Keratinocyte (primary cell): ENCODE measurements at regions not wholly inside any gene's neighbourhood (a gene's known extent, or its start where the extent isn't known, plus 50 kb on each side); places are given as distances from the start of the nearest gene placed in this dataset.

Experiments
- DNase-seq: peaks from one replicate; pipeline ENCODE4 v3.0.0-alpha.2; 2011; ENCODE audit warnings: low read depth, missing footprints, low spot score
- FAIRE-seq: peaks from 2 replicates; lab custom pipeline; 2011; peaks lifted over from hg19 to GRCh38; lab: Jason Lieb, UNC
- H2AFZ ChIP-seq: 2 replicates; pipeline ENCODE4 v1.6.0; 2012; ENCODE audit warnings: low read length, control low read depth, inconsistent platforms; ENCODE audit not compliant: control insufficient read depth
- H3K27ac ChIP-seq: 2 replicates; pipeline ENCODE4 v1.5.1; 2011; ENCODE audit warnings: low read length; ENCODE audit not compliant: control insufficient read depth, insufficient read depth
- H3K27me3 ChIP-seq: 3 replicates; pipeline ENCODE4 v1.6.0; 2011; ENCODE audit warnings: low read length; ENCODE audit not compliant: control insufficient read depth, insufficient read depth; ENCODE audit errors: extremely low read depth
- H3K36me3 ChIP-seq, 2 experiments: 2 replicates in 1 of 2; 3 replicates in 1 of 2; pipeline ENCODE4 v1.5.1; 2011; ENCODE audit warnings: low read length in 2 of 2, mild to moderate bottlenecking in 1 of 2; ENCODE audit not compliant: control insufficient read depth in 2 of 2, insufficient read depth in 2 of 2; ENCODE audit errors: extremely low read depth in 1 of 2
- H3K4me1 ChIP-seq: 3 replicates; pipeline ENCODE4 v1.5.1; 2011; ENCODE audit warnings: low read length; ENCODE audit not compliant: control insufficient read depth, insufficient read depth; ENCODE audit errors: extremely low read depth
- H3K4me2 ChIP-seq: 3 replicates; pipeline ENCODE4 v1.6.0; 2011; ENCODE audit warnings: low read depth, low read length; ENCODE audit not compliant: control insufficient read depth, insufficient read depth; ENCODE audit errors: extremely low read depth
- H3K4me3 ChIP-seq, 3 experiments: fragments of 200-600 bp in 1 of 3; sonication (generic) in 1 of 3; 2 replicates in 2 of 3; 3 replicates in 1 of 3; pipeline ENCODE4 v1.5.1; 2011 to 2016; ENCODE audit warnings: low read length in 3 of 3, mild to moderate bottlenecking in 3 of 3, control low read depth in 2 of 3, inconsistent platforms in 1 of 3, low read depth in 1 of 3, mixed read lengths in 1 of 3, mixed run types in 1 of 3, moderate library complexity in 1 of 3; ENCODE audit not compliant: control insufficient read depth in 2 of 3, insufficient read depth in 2 of 3; ENCODE audit errors: extremely low read depth in 1 of 3
- H3K79me2 ChIP-seq: 2 replicates; pipeline ENCODE4 v1.6.0; 2012; ENCODE audit warnings: low read length; ENCODE audit not compliant: control insufficient read depth, insufficient read depth
- H3K9ac ChIP-seq: 3 replicates; pipeline ENCODE4 v1.6.0; 2011; ENCODE audit warnings: low read length; ENCODE audit not compliant: control insufficient read depth, insufficient read depth; ENCODE audit errors: extremely low read depth
- H3K9me1 ChIP-seq: 3 replicates; pipeline ENCODE4 v1.6.0; 2011; ENCODE audit warnings: low read length; ENCODE audit not compliant: control insufficient read depth, insufficient read depth; ENCODE audit errors: extremely low read depth
- H3K9me3 ChIP-seq: 2 replicates; pipeline ENCODE4 v1.5.1; 2012; ENCODE audit warnings: low read depth, low read length; ENCODE audit not compliant: control insufficient read depth
- H4K20me1 ChIP-seq: 3 replicates; pipeline ENCODE4 v1.6.0; 2011; ENCODE audit warnings: low read length; ENCODE audit not compliant: control insufficient read depth, insufficient read depth; ENCODE audit errors: extremely low read depth
- EZH2 ChIP-seq: IDR thresholded peaks from one replicate; pipeline ENCODE4 v1.6.1; 2012; ENCODE audit warnings: inconsistent platforms, mild to moderate bottlenecking, low read length, moderate library complexity
- dilution Hi-C: fragments of 300-500 bp; cut with MboI; formaldehyde crosslinking; loops from one replicate; pipeline ENCODE4 v1.7.0; 2020; ENCODE audit warnings: low sequenced_read_pairs; ENCODE audit not compliant: extremely low pct_ligation_motif_present
- TF ChIP-seq, protein P1 (sequence below), 3 experiments: IDR thresholded peaks in 1 of 3; conservative IDR thresholded peaks in 1 of 3; optimal IDR thresholded peaks in 1 of 3; 2 replicates in 2 of 3; 3 replicates in 1 of 3; pipeline versions ENCODE3 to v1.5.1; 2011; ENCODE audit warnings: low read length in 3 of 3, mild to moderate bottlenecking in 3 of 3, moderate library complexity in 2 of 3, control low read depth in 1 of 3, inconsistent platforms in 1 of 3; ENCODE audit not compliant: insufficient read depth in 2 of 3; ENCODE audit errors: extremely low read depth in 1 of 3

DNA sequence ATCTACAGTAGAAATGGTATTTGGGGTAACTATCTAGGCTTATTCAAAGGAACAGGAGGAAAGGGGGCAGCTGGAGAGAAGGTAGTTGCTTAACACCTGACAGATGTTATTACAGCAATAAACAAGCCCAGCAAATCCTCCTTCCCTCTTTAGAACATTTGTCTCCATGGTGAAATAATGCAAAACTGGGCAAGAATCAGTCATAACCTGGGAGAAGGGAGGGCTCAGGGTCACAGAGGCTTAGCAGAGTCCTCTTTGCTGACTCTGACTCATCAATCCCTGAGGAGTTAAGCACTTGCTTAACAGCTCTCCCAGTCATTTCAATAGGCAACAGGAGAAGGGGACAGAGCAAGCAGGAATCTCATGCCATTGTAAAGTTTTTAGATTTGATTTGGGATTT lies 230.3 kb downstream of the IBTK start:
- Histone ChIP-seq H3K79me2 (no peaks in the 10 kb centered on the region), H3K9ac (no peak overlapping the region), H3K27ac (peak overlapping the region; percentile 64), H2AFZ (no peak overlapping the region), H3K27me3 (no peaks in the 10 kb centered on the region), H3K4me2 (peak overlapping the region; percentile 47), H3K9me3 (no peaks in the 10 kb centered on the region), H3K4me3 (no peak overlapping the region), H3K4me1 (peaks cover 49% of the 10 kb centered on the region), H3K36me3 (no peaks in the 10 kb centered on the region), H3K9me1 (no peaks in the 10 kb centered on the region), H4K20me1 (no peaks in the 10 kb centered on the region)
- DNase-seq (no peak), FAIRE-seq (peak; percentile 78)
- TF ChIP-seq EZH2: no peak
- TF ChIP-seq, protein P1, sequence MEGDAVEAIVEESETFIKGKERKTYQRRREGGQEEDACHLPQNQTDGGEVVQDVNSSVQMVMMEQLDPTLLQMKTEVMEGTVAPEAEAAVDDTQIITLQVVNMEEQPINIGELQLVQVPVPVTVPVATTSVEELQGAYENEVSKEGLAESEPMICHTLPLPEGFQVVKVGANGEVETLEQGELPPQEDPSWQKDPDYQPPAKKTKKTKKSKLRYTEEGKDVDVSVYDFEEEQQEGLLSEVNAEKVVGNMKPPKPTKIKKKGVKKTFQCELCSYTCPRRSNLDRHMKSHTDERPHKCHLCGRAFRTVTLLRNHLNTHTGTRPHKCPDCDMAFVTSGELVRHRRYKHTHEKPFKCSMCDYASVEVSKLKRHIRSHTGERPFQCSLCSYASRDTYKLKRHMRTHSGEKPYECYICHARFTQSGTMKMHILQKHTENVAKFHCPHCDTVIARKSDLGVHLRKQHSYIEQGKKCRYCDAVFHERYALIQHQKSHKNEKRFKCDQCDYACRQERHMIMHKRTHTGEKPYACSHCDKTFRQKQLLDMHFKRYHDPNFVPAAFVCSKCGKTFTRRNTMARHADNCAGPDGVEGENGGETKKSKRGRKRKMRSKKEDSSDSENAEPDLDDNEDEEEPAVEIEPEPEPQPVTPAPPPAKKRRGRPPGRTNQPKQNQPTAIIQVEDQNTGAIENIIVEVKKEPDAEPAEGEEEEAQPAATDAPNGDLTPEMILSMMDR (optimal IDR thresholded peaks at IDR 0.05 in 1 of 3, IDR thresholded peaks at IDR 0.05 in 1 of 3, conservative IDR thresholded peaks at IDR 0.05 in 1 of 3; ENCODE audit: extremely low read depth in 1 of 3, insufficient read depth in 2 of 3, low read length in 3 of 3): no peak
- dilution Hi-C loops: no loop called here

DNA sequence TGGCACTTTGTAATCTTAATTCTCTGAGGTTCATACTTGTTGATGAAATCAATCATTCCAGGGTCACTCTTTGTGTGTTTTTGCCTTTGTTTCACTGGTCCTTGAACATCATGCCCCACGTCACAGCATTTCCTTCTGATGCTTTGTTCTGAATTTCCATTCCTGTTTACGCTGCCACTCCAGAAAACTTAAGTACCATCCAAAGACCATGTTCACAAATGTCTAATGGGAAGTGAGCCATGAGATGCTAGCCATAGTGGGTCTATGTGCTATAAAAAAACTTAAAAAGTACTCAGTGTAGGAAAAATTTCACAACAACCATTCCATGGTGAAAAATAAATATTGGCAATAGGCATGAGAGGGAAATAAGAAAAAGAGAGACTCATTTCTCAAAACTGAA lies 232.0 kb downstream of the IBTK start:
- FAIRE-seq (peak; percentile 32), DNase-seq (no peak)
- Histone ChIP-seq H3K27ac (peak overlapping the region; percentile 25), H3K36me3 (no peaks in the 10 kb centered on the region), H3K4me1 (peaks cover 37% of the 10 kb centered on the region), H2AFZ (no peak overlapping the region), H3K79me2 (no peaks in the 10 kb centered on the region), H3K9me1 (no peaks in the 10 kb centered on the region), H3K27me3 (no peaks in the 10 kb centered on the region), H3K9me3 (no peaks in the 10 kb centered on the region), H4K20me1 (no peaks in the 10 kb centered on the region), H3K4me3 (no peak overlapping the region), H3K9ac (no peak overlapping the region), H3K4me2 (no peak overlapping the region)
- dilution Hi-C loops: no loop called here
- TF ChIP-seq, protein P1 (optimal IDR thresholded peaks at IDR 0.05 in 1 of 3, IDR thresholded peaks at IDR 0.05 in 1 of 3, conservative IDR thresholded peaks at IDR 0.05 in 1 of 3; ENCODE audit: extremely low read depth in 1 of 3, insufficient read depth in 2 of 3, low read length in 3 of 3): no peak
- no peak for TF ChIP-seq EZH2
